Activated naive CD4-positive, alpha-beta T cell treated with anti-CD3 and anti-CD28 coated beads, Interleukin-2, amount 10 ng/mL, durations not matched to agents 7 days and 5 days (primary cell): ENCODE measurements at regions not wholly inside any gene's neighbourhood (a gene's known extent, or its start where the extent isn't known, plus 50 kb on each side); places are given as distances from the start of the nearest gene placed in this dataset.

Source experiments
- CTCF ChIA-PET: fragments of 350-600 bp; sonication (Branson Sonifier 250); formaldehyde crosslinking; loops from one replicate; lab custom pipeline; 2021; ENCODE audit warnings: antibody characterized with exemption; lab: Charles Lee
- DNase-seq: peaks from one replicate; pipeline ENCODE4 v3.0.0-alpha.2; 2020
- H3K27ac Mint-ChIP-seq: one replicate; pipeline ENCODE4 v1.8.0; 2021; ENCODE audit warnings: mild to moderate bottlenecking, moderate library complexity, mixed read lengths
- H3K27me3 Mint-ChIP-seq: one replicate; pipeline ENCODE4 v1.8.0; 2021; ENCODE audit warnings: mild to moderate bottlenecking, mixed read lengths
- H3K36me3 Mint-ChIP-seq: one replicate; pipeline ENCODE4 v1.8.0; 2021; ENCODE audit warnings: mixed read lengths
- H3K4me1 Mint-ChIP-seq: one replicate; pipeline ENCODE4 v1.8.0; 2021; ENCODE audit warnings: mixed read lengths
- H3K4me3 Mint-ChIP-seq: one replicate; pipeline ENCODE4 v1.8.0; 2021; ENCODE audit warnings: mild to moderate bottlenecking, moderate library complexity, mixed read lengths
- H3K9me3 Mint-ChIP-seq: one replicate; pipeline ENCODE4 v1.8.0; 2021; ENCODE audit warnings: mixed read lengths

GRCh38 chr20:40775561-40776146 is 86.6 kb upstream of the MAFB start:
- H3K36me3 Mint-ChIP-seq, result no peaks in the 10 kb centered on the region
- no peak overlapping the region for H3K4me3 Mint-ChIP-seq
- no peaks in the 10 kb centered on the region for H3K4me1 Mint-ChIP-seq
- CTCF ChIA-PET, result no interaction called here
- no peak overlapping the region for H3K27ac Mint-ChIP-seq
- DNase-seq, result no peak
- no peaks in the 10 kb centered on the region for H3K9me3 Mint-ChIP-seq
- peaks cover 8% of the 10 kb centered on the region for H3K27me3 Mint-ChIP-seq

GRCh38 chr20:40776466-40777457 is 87.7 kb upstream of the MAFB start:
- no peak for DNase-seq
- CTCF ChIA-PET, result no interaction called here
- no peaks in the 10 kb centered on the region for H3K9me3 Mint-ChIP-seq
- H3K27me3 Mint-ChIP-seq, result peaks cover 4% of the 10 kb centered on the region
- no peaks in the 10 kb centered on the region for H3K36me3 Mint-ChIP-seq
- no peak overlapping the region for H3K27ac Mint-ChIP-seq
- no peak overlapping the region for H3K4me3 Mint-ChIP-seq
- no peaks in the 10 kb centered on the region for H3K4me1 Mint-ChIP-seq

- Mint-ChIP-seq H3K27ac (no peak overlapping the region), H3K4me3 (no peak overlapping the region), H3K36me3 (no peaks in the 10 kb centered on the region), H3K4me1 (no peaks in the 10 kb centered on the region), H3K9me3 (no peaks in the 10 kb centered on the region), H3K27me3 (peaks cover 4% of the 10 kb centered on the region)
- CTCF ChIA-PET, result no interaction called here
- no peak for DNase-seq
Measured at GRCh38 chr20:40777653-40778052, 88.6 kb upstream of the MAFB start.

GRCh38 chr20:40778894-40779496 is 90.0 kb upstream of the MAFB start:
- Mint-ChIP-seq H3K4me3 (no peak overlapping the region), H3K27ac (no peak overlapping the region), H3K4me1 (no peaks in the 10 kb centered on the region), H3K9me3 (no peaks in the 10 kb centered on the region), H3K27me3 (peaks cover 5% of the 10 kb centered on the region), H3K36me3 (no peaks in the 10 kb centered on the region)
- CTCF ChIA-PET, result interaction anchor here (0.6 to 0.8 kb wide), 2 partner anchors 38 to 411 kb away, joined by 3 read pairs; no protein-coding TSS in a partner anchor
- no peak for DNase-seq

- H3K9me3 Mint-ChIP-seq, result no peaks in the 10 kb centered on the region
- CTCF ChIA-PET, result interaction anchor here (1.3 kb wide), 1 partner anchor 181 kb away, joined by 5 read pairs; no protein-coding TSS in a partner anchor
- H3K4me3 Mint-ChIP-seq, result no peak overlapping the region
- no peak for DNase-seq
- peaks cover 10% of the 10 kb centered on the region for H3K27me3 Mint-ChIP-seq
- no peaks in the 10 kb centered on the region for H3K36me3 Mint-ChIP-seq
- H3K27ac Mint-ChIP-seq, result no peak overlapping the region
- H3K4me1 Mint-ChIP-seq, result no peaks in the 10 kb centered on the region
Measured at GRCh38 chr20:40781327-40782042, 92.4 kb upstream of the MAFB start.

GRCh38 chr20:40782043-40782368 is 93.0 kb upstream of the MAFB start:
- Mint-ChIP-seq H3K36me3 (no peaks in the 10 kb centered on the region), H3K4me3 (no peak overlapping the region), H3K27ac (no peak overlapping the region), H3K4me1 (no peaks in the 10 kb centered on the region), H3K9me3 (no peaks in the 10 kb centered on the region), H3K27me3 (peaks cover 12% of the 10 kb centered on the region)
- CTCF ChIA-PET, result no interaction called here
- DNase-seq, result no peak

- H3K9me3 Mint-ChIP-seq, result no peaks in the 10 kb centered on the region
- DNase-seq, result no peak
- peaks cover 21% of the 10 kb centered on the region for H3K27me3 Mint-ChIP-seq
- no peaks in the 10 kb centered on the region for H3K4me1 Mint-ChIP-seq
- H3K27ac Mint-ChIP-seq, result no peak overlapping the region
- no peaks in the 10 kb centered on the region for H3K36me3 Mint-ChIP-seq
- CTCF ChIA-PET, result no interaction called here
- no peak overlapping the region for H3K4me3 Mint-ChIP-seq
Measured at GRCh38 chr20:40785346-40785745, 96.3 kb upstream of the MAFB start.

- no peaks in the 10 kb centered on the region for H3K9me3 Mint-ChIP-seq
- CTCF ChIA-PET, result no interaction called here
- H3K4me1 Mint-ChIP-seq, result no peaks in the 10 kb centered on the region
- H3K4me3 Mint-ChIP-seq, result no peak overlapping the region
- H3K27me3 Mint-ChIP-seq, result peaks cover 21% of the 10 kb centered on the region
- H3K36me3 Mint-ChIP-seq, result no peaks in the 10 kb centered on the region
- DNase-seq, result no peak
- no peak overlapping the region for H3K27ac Mint-ChIP-seq
Measured at GRCh38 chr20:40786336-40786735, 97.3 kb upstream of the MAFB start.

GRCh38 chr20:40787941-40788340 is 98.9 kb upstream of the MAFB start:
- no peak for DNase-seq
- Mint-ChIP-seq H3K4me3 (no peak overlapping the region), H3K36me3 (no peaks in the 10 kb centered on the region), H3K27ac (no peak overlapping the region), H3K27me3 (peaks cover 21% of the 10 kb centered on the region), H3K4me1 (no peaks in the 10 kb centered on the region), H3K9me3 (no peaks in the 10 kb centered on the region)
- CTCF ChIA-PET, result no interaction called here

GRCh38 chr20:40797425-40797824 is 108.4 kb upstream of the MAFB start:
- no peak overlapping the region for H3K27ac Mint-ChIP-seq
- H3K36me3 Mint-ChIP-seq, result no peaks in the 10 kb centered on the region
- peaks cover 29% of the 10 kb centered on the region for H3K27me3 Mint-ChIP-seq
- no peaks in the 10 kb centered on the region for H3K9me3 Mint-ChIP-seq
- no peak for DNase-seq
- H3K4me1 Mint-ChIP-seq, result no peaks in the 10 kb centered on the region
- CTCF ChIA-PET, result interaction anchor here (1.4 to 3.1 kb wide), 5 partner anchors 11 to 166 kb away, joined by 3 to 22 read pairs (median 6); no protein-coding TSS in a partner anchor
- no peak overlapping the region for H3K4me3 Mint-ChIP-seq

GRCh38 chr20:40798066-40798465 is 109.0 kb upstream of the MAFB start:
- DNase-seq, result no peak
- H3K9me3 Mint-ChIP-seq, result no peaks in the 10 kb centered on the region
- H3K4me3 Mint-ChIP-seq, result no peak overlapping the region
- peaks cover 35% of the 10 kb centered on the region for H3K27me3 Mint-ChIP-seq
- CTCF ChIA-PET, result interaction anchor here (0.9 to 3.1 kb wide), 5 partner anchors 11 to 166 kb away, joined by 3 to 22 read pairs (median 6); no protein-coding TSS in a partner anchor
- no peaks in the 10 kb centered on the region for H3K4me1 Mint-ChIP-seq
- H3K27ac Mint-ChIP-seq, result no peak overlapping the region
- H3K36me3 Mint-ChIP-seq, result no peaks in the 10 kb centered on the region

GRCh38 chr20:40802886-40803285 is 113.8 kb upstream of the MAFB start:
- peaks cover 36% of the 10 kb centered on the region for H3K27me3 Mint-ChIP-seq
- no peaks in the 10 kb centered on the region for H3K9me3 Mint-ChIP-seq
- DNase-seq, result no peak
- H3K36me3 Mint-ChIP-seq, result no peaks in the 10 kb centered on the region
- H3K4me3 Mint-ChIP-seq, result no peak overlapping the region
- no peaks in the 10 kb centered on the region for H3K4me1 Mint-ChIP-seq
- H3K27ac Mint-ChIP-seq, result no peak overlapping the region
- CTCF ChIA-PET, result interaction anchor here (1.4 to 1.8 kb wide), 2 partner anchors 61 to 160 kb away, joined by 4 read pairs; no protein-coding TSS in a partner anchor

- Mint-ChIP-seq H3K27me3 (peaks cover 35% of the 10 kb centered on the region), H3K9me3 (no peaks in the 10 kb centered on the region), H3K4me1 (no peaks in the 10 kb centered on the region), H3K4me3 (no peak overlapping the region), H3K27ac (no peak overlapping the region), H3K36me3 (no peaks in the 10 kb centered on the region)
- CTCF ChIA-PET, result interaction anchor here (1.4 to 1.8 kb wide), 2 partner anchors 62 to 159 kb away, joined by 4 read pairs; no protein-coding TSS in a partner anchor
- no peak for DNase-seq
Measured at GRCh38 chr20:40803381-40803780, 114.3 kb upstream of the MAFB start.

GRCh38 chr20:40805592-40805991 is 116.6 kb upstream of the MAFB start:
- Mint-ChIP-seq H3K36me3 (no peaks in the 10 kb centered on the region), H3K27ac (no peak overlapping the region), H3K4me3 (no peak overlapping the region), H3K9me3 (no peaks in the 10 kb centered on the region), H3K4me1 (no peaks in the 10 kb centered on the region), H3K27me3 (peaks cover 35% of the 10 kb centered on the region)
- no peak for DNase-seq
- CTCF ChIA-PET, result no interaction called here
